H9 (cell line): ENCODE measurements at regions not wholly inside any gene's neighbourhood (a gene's known extent, or its start where the extent isn't known, plus 50 kb on each side); places are given as distances from the start of the nearest gene placed in this dataset.

Source experiments
- DNase-seq: peaks from one replicate; pipeline ENCODE4 v3.0.0-alpha.2; 2017
- H2AFZ ChIP-seq: one replicate; pipeline ENCODE4 v1.6.1; 2013; ENCODE audit warnings: mild to moderate bottlenecking, low read length, control low read depth, moderate library complexity
- H2AK5ac ChIP-seq: 2 replicates; pipeline ENCODE4 v1.6.1; 2013; ENCODE audit warnings: low read length, control low read depth, mixed read lengths; ENCODE audit not compliant: insufficient read length
- H2BK120ac ChIP-seq: one replicate; pipeline ENCODE4 v1.6.1; 2013; ENCODE audit warnings: low read depth, mild to moderate bottlenecking, low read length, control low read depth, inconsistent platforms; ENCODE audit not compliant: poor library complexity, severe bottlenecking
- H2BK12ac ChIP-seq: 2 replicates; pipeline ENCODE4 v1.6.1; 2013; ENCODE audit warnings: low read length, control low read depth, mixed read lengths, low read depth; ENCODE audit not compliant: insufficient read length
- H2BK15ac ChIP-seq: 2 replicates; pipeline ENCODE4 v1.6.1; 2013; ENCODE audit warnings: low read depth, low read length, control low read depth
- H2BK20ac ChIP-seq: one replicate; pipeline ENCODE4 v1.6.1; 2013; ENCODE audit warnings: low read depth, mild to moderate bottlenecking, low read length, control low read depth, inconsistent platforms; ENCODE audit not compliant: poor library complexity, severe bottlenecking
- H2BK5ac ChIP-seq: 2 replicates; pipeline ENCODE4 v1.6.1; 2013; ENCODE audit warnings: low read length, control low read depth, mixed read lengths; ENCODE audit not compliant: insufficient read length
- H3K14ac ChIP-seq: 2 replicates; pipeline ENCODE4 v1.6.1; 2013; ENCODE audit warnings: low read length, control low read depth; ENCODE audit not compliant: insufficient read depth
- H3K18ac ChIP-seq: 2 replicates; pipeline ENCODE4 v1.6.1; 2013; ENCODE audit warnings: low read depth, mild to moderate bottlenecking, mixed read lengths, low read length, control low read depth; ENCODE audit not compliant: insufficient read length
- H3K23ac ChIP-seq: 2 replicates; pipeline ENCODE4 v1.6.1; 2013; ENCODE audit warnings: low read length, control low read depth, mixed read lengths, low read depth; ENCODE audit not compliant: insufficient read length
- H3K23me2 ChIP-seq: 2 replicates; pipeline ENCODE4 v1.6.1; 2013; ENCODE audit warnings: low read depth, mild to moderate bottlenecking, mixed read lengths, low read length, control low read depth; ENCODE audit not compliant: insufficient read length, poor library complexity, severe bottlenecking
- H3K27ac ChIP-seq: 2 replicates; pipeline ENCODE4 v1.5.1; 2013; ENCODE audit warnings: low read length, control low read depth, mixed read lengths, low read depth; ENCODE audit not compliant: insufficient read length
- H3K27me3 ChIP-seq: 2 replicates; pipeline ENCODE4 v1.6.1; 2013; ENCODE audit warnings: low read length, control low read depth, inconsistent platforms; ENCODE audit not compliant: insufficient read depth
- H3K4ac ChIP-seq: 2 replicates; pipeline ENCODE4 v1.6.1; 2013; ENCODE audit warnings: low read depth, mild to moderate bottlenecking, control low read depth, inconsistent platforms, low read length, moderate library complexity
- H3K4me1 ChIP-seq: 2 replicates; pipeline ENCODE4 v1.6.1; 2013; ENCODE audit warnings: low read length, control low read depth, inconsistent platforms; ENCODE audit not compliant: insufficient read depth
- H3K4me2 ChIP-seq: 2 replicates; pipeline ENCODE4 v1.6.1; 2013; ENCODE audit warnings: low read length, control low read depth, mixed read lengths; ENCODE audit not compliant: insufficient read length, insufficient read depth
- H3K56ac ChIP-seq: 2 replicates; pipeline ENCODE4 v1.6.1; 2013; ENCODE audit warnings: low read depth, mild to moderate bottlenecking, mixed read lengths, low read length, control low read depth; ENCODE audit not compliant: insufficient read length
- H3K79me1 ChIP-seq: 2 replicates; pipeline ENCODE4 v1.6.1; 2013; ENCODE audit warnings: low read depth, mild to moderate bottlenecking, moderate library complexity, low read length, control low read depth, inconsistent platforms; ENCODE audit not compliant: insufficient read depth, poor library complexity, severe bottlenecking
- H3K79me2 ChIP-seq: 2 replicates; pipeline ENCODE4 v1.6.1; 2013; ENCODE audit warnings: low read length, control low read depth, inconsistent platforms; ENCODE audit not compliant: insufficient read depth
- H3K9ac ChIP-seq: 2 replicates; pipeline ENCODE4 v1.6.1; 2013; ENCODE audit warnings: low read length, control low read depth, mixed read lengths; ENCODE audit not compliant: insufficient read length; ENCODE audit errors: extremely low read depth
- H3K9me3 ChIP-seq: one replicate; pipeline ENCODE4 v1.6.1; 2013; ENCODE audit warnings: low read depth, low read length, inconsistent platforms; ENCODE audit not compliant: control insufficient read depth
- H3T11ph ChIP-seq: one replicate; pipeline ENCODE4 v1.6.1; 2013; ENCODE audit warnings: mild to moderate bottlenecking, low read length, control low read depth, inconsistent platforms
- H4K20me1 ChIP-seq: one replicate; pipeline ENCODE4 v1.6.1; 2013; ENCODE audit not compliant: control insufficient read depth, insufficient read length, insufficient read depth
- H4K5ac ChIP-seq: 2 replicates; pipeline ENCODE4 v1.6.1; 2013; ENCODE audit warnings: low read depth, mild to moderate bottlenecking, mixed read lengths, low read length, control low read depth; ENCODE audit not compliant: insufficient read length
- H4K8ac ChIP-seq: replicated peaks from 2 replicates; pipeline ENCODE4 v1.6.1; 2013; ENCODE audit warnings: low read length, control low read depth, mixed read lengths, low read depth; ENCODE audit not compliant: insufficient read length
- H4K91ac ChIP-seq: 2 replicates; pipeline ENCODE4 v1.6.1; 2013; ENCODE audit warnings: low read depth, mild to moderate bottlenecking, moderate library complexity, mixed read lengths, low read length, control low read depth; ENCODE audit not compliant: insufficient read length
- H3K27ac Mint-ChIP-seq, 3 experiments: 2 replicates in 2 of 3; 3 replicates in 1 of 3; pipeline ENCODE4 v1.8.0; 2020 to 2021; ENCODE audit warnings: mixed read lengths in 3 of 3, mild to moderate bottlenecking in 1 of 3, moderate library complexity in 1 of 3
- H3K27me3 Mint-ChIP-seq: 2 replicates; pipeline ENCODE4 v1.8.0; 2021; ENCODE audit warnings: low read depth, mild to moderate bottlenecking, moderate library complexity, mixed read lengths
- H3K36me3 Mint-ChIP-seq, 3 experiments: 2 replicates in 2 of 3; 3 replicates in 1 of 3; pipeline ENCODE4 v1.8.0; 2020 to 2021; ENCODE audit warnings: low read depth in 3 of 3, mixed read lengths in 3 of 3; ENCODE audit not compliant: insufficient read depth in 1 of 3
- H3K4me1 Mint-ChIP-seq, 2 experiments: 2 replicates each; pipeline ENCODE4 v1.8.0; 2020; ENCODE audit warnings: mixed read lengths in 2 of 2
- H3K4me3 Mint-ChIP-seq, 2 experiments: 2 replicates in 1 of 2; 3 replicates in 1 of 2; pipeline ENCODE4 v1.8.0; 2020 to 2021; ENCODE audit warnings: mild to moderate bottlenecking in 2 of 2, mixed read lengths in 2 of 2, moderate library complexity in 1 of 2
- H3K9me3 Mint-ChIP-seq, 2 experiments: 2 replicates in 1 of 2; 3 replicates in 1 of 2; pipeline ENCODE4 v1.8.0; 2020; ENCODE audit warnings: mild to moderate bottlenecking in 2 of 2, mixed read lengths in 2 of 2, moderate library complexity in 1 of 2
- CTCF ChIP-seq: fragments of 200-600 bp; sonication (generic); conservative IDR thresholded peaks from 3 replicates; pipeline ENCODE4 v1.8.0; 2021; ENCODE audit warnings: antibody characterized with exemption, mild to moderate bottlenecking
- WGBS: extraction: QIAGEN DNeasy Blood & Tissue Kit; methylation state at CpG from one replicate; pipeline ENCODE4 v1.1.7; 2013; ENCODE audit warnings: missing lambda C conversion rate, low lambda C conversion rate, mixed read lengths; ENCODE audit not compliant: insufficient read length; ENCODE audit errors: extremely low coverage; 5-methylcytosine and 5-hydroxymethylcytosine counted together

- Histone ChIP-seq H3K79me1 (no peaks in the 10 kb centered on the region), H3K4ac (no peak overlapping the region), H2AFZ (no peak overlapping the region), H4K5ac (no peak overlapping the region), H3K9me3 (no peaks in the 10 kb centered on the region), H3K14ac (no peak overlapping the region; the same call in 1 of the 2 replicates), H3K23ac (no peak overlapping the region), H3K56ac (no peak overlapping the region), H2BK120ac (no peak overlapping the region), H4K20me1 (no peaks in the 10 kb centered on the region), H2BK5ac (no peak overlapping the region), H3K4me1 (no peaks in the 10 kb centered on the region), H2BK12ac (no peak overlapping the region), H2AK5ac (no peak overlapping the region), H2BK15ac (no peak overlapping the region), H3K9ac (no peak overlapping the region), H3T11ph (no peak overlapping the region), H3K27me3 (no peaks in the 10 kb centered on the region), H3K23me2 (no peaks in the 10 kb centered on the region), H3K18ac (no peak overlapping the region), H3K79me2 (no peaks in the 10 kb centered on the region), H4K8ac (no peak overlapping the region), H3K4me2 (no peak overlapping the region), H3K27ac (no peak overlapping the region), H4K91ac (no peak overlapping the region), H2BK20ac (no peak overlapping the region)
- H3K27me3 Mint-ChIP-seq, result no peaks in the 10 kb centered on the region
- H3K9me3 Mint-ChIP-seq, result no peaks in the 10 kb centered on the region
- TF ChIP-seq CTCF, result no peak
- H3K27ac Mint-ChIP-seq, result no peak overlapping the region
- H3K36me3 Mint-ChIP-seq, result no peaks in the 10 kb centered on the region
- no peak overlapping the region for H3K4me3 Mint-ChIP-seq
- no peak for DNase-seq
- H3K4me1 Mint-ChIP-seq, result no peaks in the 10 kb centered on the region
- no CpG with 5 or more reads among the region's 4 CpGs for WGBS
These were observed 426.2 kb downstream of the BMP2 start for GRCh38 chr20:7193681-7194080.
